EH (cell line): ENCODE measurements at regions not wholly inside any gene's neighbourhood (a gene's known extent, or its start where the extent isn't known, plus 50 kb on each side); places are given as distances from the start of the nearest gene placed in this dataset.
"Not testable (repeated sequence)": the region's sequence is repeated elsewhere in the genome, so short reads cannot be mapped to it uniquely, and the experiment has no call there.

ENCODE experiments used
- DNase-seq: peaks from one replicate; pipeline ENCODE4 v3.0.0-alpha.2; 2015; ENCODE audit warnings: low read depth

DNA sequence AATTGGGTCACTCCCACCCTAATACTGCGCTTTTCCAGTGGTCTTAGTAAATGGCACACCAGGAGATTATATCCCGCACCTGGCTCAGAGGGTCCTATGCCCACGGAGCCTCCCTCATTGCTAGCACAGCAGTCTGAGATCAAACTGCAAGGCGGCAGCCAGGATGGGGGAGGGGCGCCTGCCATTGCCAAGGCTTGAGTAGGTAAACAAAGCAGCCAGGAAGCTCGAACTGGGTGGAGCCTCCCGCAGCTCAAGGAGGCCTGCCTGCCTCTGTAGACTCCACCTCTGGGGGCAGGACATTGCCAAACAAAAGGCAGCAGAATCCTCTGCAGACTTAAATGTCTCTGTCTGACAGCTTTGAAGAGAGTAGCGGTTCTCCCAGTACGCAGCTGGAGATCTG, 52.4 kb upstream of the PMPCB start:
- not testable (repeated sequence) for DNase-seq

DNA sequence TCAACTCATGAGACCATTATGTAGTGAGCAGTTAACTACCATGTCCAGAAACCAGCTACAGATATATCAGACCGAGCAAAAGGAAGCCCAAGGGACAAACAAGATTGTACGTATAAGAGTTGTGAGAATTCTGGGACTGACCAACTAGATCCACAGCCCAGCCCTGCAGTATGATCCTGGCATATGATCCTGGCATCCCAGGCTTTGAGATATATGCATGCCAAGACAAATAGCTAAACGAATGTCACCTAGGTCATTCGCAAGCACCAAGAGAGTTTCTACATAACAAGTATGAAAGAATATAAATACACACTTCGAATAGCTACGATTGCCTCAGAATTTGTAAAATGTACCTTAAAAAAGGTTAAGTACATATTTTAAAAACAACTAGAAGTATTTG, 56.4 kb upstream of the PMPCB start:
- no peak for DNase-seq

DNA sequence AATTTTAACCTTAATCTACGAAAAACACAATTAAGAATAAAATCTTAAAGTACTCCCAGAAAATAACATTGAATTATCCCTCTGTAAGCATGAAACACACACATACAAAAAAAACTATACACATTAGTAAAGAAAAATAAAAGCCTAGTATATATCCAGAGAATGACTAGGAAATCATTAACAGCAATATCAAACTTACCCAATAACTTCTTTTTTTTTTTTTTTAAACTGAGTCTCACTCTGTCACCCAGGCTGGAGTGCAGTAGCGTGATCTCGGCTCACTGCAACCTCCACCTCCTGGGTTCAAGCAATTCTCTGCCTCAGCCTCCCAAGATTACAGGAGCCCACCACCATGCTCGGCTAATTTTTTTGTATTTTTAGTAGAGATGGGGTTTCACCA, 61.4 kb upstream of the PMPCB start:
- not testable (repeated sequence) for DNase-seq

DNA sequence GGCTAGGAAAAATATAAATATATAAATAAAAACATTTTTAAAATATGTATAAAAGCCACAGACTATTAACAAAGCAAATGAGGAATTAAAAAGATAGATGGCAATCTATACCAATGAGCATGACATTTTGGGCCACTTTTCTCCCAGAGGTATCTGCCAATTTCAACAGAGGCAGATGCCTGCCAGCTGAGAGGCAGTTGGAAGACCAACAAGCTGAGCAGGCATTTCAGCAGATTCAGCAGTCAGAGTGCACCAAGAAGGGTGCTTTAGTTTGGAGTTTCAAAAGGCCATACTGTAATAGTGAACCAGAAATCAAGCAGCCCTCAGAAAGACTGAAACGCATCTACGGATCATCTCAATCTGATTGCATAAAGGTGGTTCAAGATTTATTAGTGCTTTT, 62.4 kb upstream of the PMPCB start:
- DNase-seq, result not testable (repeated sequence)

GRCh38 chr7:103227787-103228186, 69.4 kb upstream of the PMPCB start:
- not testable (repeated sequence) for DNase-seq

- not testable (repeated sequence) for DNase-seq
Measured at GRCh38 chr7:103225798-103226197, 71.4 kb upstream of the PMPCB start.

DNA sequence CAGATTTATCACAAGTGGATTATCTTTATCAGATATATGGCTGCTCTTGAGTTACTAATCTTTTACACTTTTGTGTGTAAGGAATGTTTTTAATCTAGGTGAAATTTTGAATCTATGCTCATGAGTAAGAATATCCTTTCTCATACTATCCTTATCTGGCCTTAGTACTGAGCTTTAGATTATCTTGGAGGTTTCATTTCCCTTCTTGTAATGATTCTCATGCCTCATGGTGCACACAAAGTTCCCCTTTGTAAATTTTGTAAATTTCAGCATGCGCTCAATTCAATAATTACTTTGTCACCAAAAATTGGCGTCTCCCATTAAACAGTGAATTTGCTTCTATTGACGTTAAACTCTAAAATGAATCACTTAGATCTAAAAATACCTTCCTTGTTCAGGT, 74.2 kb upstream of the NAPEPLD start:
- not testable (repeated sequence) for DNase-seq

DNA sequence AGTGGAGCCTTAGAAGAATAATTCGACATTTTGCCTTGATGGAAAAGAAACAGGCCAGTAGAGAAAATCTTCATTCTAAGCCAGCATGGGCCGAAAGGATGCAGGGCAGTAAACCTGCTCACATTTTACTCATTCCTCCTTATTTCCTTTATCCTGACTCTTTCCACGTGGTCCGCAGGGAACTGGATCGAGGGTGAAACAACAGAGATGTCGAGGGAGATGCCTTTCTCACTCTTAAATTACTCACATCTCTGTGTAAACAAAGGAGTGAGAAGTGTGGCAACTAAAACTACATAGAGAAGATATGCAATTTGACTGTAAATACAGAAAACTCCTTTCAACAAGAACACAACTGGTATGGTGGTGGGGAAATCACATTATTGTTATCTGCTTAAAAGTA, 62.1 kb upstream of the NAPEPLD start:
- not testable (repeated sequence) for DNase-seq

DNA sequence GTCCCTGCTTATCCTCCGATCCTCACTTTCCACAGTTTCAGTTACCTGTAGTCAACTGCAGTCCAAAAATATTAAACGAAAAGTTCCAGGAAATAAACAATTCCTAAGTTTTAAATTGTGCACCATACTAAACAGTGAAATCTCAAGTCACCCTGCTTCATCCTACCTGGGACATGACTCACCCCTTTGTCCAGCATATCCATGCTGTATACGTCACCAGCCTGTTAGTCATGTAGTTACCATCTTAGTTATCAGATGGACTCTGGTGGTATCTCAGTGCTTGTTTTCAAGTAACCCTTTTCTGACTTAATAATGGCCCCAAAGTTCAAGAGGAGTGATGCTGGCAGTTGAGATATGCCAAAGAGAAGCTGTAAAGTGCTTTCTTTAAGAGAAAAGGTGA, 50.3 kb upstream of the NAPEPLD start:
- DNase-seq, result peak; percentile 12
